NCI-H2196 treated with DMSO at 0.1 percent for 48 hours (cell line): ENCODE measurements at regions not wholly inside any gene's neighbourhood (a gene's known extent, or its start where the extent isn't known, plus 50 kb on each side); places are given as distances from the start of the nearest gene placed in this dataset.

Source experiments
- DNase-seq: peaks from one replicate; lab custom pipeline; 2025; ENCODE audit not compliant: unreplicated experiment; lab: John Stamatoyannopoulos, UW

- no peak for DNase-seq
Measured at GRCh38 chr1:2886631-2887030, 85.1 kb upstream of the TTC34 start.

GRCh38 chr1:2887941-2888855, 86.7 kb upstream of the TTC34 start:
- no peak for DNase-seq

- DNase-seq, result no peak
Measured at GRCh38 chr1:2890221-2890850, 88.8 kb upstream of the TTC34 start.

GRCh38 chr1:2891923-2892448, 90.5 kb upstream of the TTC34 start:
- no peak for DNase-seq

- DNase-seq, result no peak
Measured at GRCh38 chr1:2893473-2894120, 92.1 kb upstream of the TTC34 start.

GRCh38 chr1:2894381-2895041, 93.0 kb upstream of the TTC34 start:
- DNase-seq, result no peak

- no peak for DNase-seq
Measured at GRCh38 chr1:2896824-2897223, 95.3 kb upstream of the TTC34 start.

GRCh38 chr1:2903226-2903625, 101.7 kb upstream of the TTC34 start:
- no peak for DNase-seq

GRCh38 chr1:2904191-2904590, 102.7 kb upstream of the TTC34 start:
- DNase-seq, result no peak

- no peak for DNase-seq
Measured at GRCh38 chr1:2905356-2905755, 103.9 kb upstream of the TTC34 start.

GRCh38 chr1:2906085-2906484, 104.6 kb upstream of the TTC34 start:
- DNase-seq, result no peak

- DNase-seq, result no peak
Measured at GRCh38 chr1:2906620-2907019, 105.1 kb upstream of the TTC34 start.

- DNase-seq, result no peak
Measured at GRCh38 chr1:2907051-2907450, 105.6 kb upstream of the TTC34 start.

- DNase-seq, result no peak
Measured at GRCh38 chr1:2908081-2908480, 106.6 kb upstream of the TTC34 start.

GRCh38 chr1:2908561-2908960, 107.1 kb upstream of the TTC34 start:
- DNase-seq, result no peak

GRCh38 chr1:2909797-2910196, 108.3 kb upstream of the TTC34 start:
- DNase-seq, result no peak

GRCh38 chr1:2910211-2910610, 108.7 kb upstream of the TTC34 start:
- DNase-seq, result no peak

GRCh38 chr1:2911421-2912178, 109.7 kb upstream of the ACTRT2 start:
- no peak for DNase-seq

- DNase-seq, result no peak
Measured at GRCh38 chr1:2912424-2913061, 108.7 kb upstream of the ACTRT2 start.

- DNase-seq, result no peak
Measured at GRCh38 chr1:2913091-2913490, 108.2 kb upstream of the ACTRT2 start.
